ENCODE measurements at regions not wholly inside any gene's neighbourhood (a gene's known extent, or its start where the extent isn't known, plus 50 kb on each side); places are given as distances from the start of the nearest gene placed in this dataset.

DNA sequence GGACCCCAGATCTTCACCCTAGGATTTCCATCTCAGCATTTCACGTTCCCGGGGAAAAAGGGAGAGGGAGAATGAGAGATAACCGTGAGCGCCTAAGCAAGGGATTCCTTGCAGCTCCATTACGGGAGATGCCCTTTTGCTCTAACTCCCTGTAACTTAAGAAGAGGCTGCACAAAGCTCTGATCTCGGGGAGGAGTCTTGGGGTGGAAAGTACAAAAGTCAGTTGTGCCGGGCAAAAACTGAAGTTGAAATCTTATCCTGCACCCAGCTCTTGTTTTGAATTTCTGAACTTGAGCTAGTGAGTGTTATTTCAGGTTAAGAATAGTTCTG is 256.4 kb upstream of the SOX21 start:
- Histone ChIP-seq H3K4me3 (peak overlapping the region in 6 of 7 experiments; percentile 13 to 49 (median 30)), H3K27ac (peak overlapping the region in 1 of 21 experiments; percentile 37)

DNA sequence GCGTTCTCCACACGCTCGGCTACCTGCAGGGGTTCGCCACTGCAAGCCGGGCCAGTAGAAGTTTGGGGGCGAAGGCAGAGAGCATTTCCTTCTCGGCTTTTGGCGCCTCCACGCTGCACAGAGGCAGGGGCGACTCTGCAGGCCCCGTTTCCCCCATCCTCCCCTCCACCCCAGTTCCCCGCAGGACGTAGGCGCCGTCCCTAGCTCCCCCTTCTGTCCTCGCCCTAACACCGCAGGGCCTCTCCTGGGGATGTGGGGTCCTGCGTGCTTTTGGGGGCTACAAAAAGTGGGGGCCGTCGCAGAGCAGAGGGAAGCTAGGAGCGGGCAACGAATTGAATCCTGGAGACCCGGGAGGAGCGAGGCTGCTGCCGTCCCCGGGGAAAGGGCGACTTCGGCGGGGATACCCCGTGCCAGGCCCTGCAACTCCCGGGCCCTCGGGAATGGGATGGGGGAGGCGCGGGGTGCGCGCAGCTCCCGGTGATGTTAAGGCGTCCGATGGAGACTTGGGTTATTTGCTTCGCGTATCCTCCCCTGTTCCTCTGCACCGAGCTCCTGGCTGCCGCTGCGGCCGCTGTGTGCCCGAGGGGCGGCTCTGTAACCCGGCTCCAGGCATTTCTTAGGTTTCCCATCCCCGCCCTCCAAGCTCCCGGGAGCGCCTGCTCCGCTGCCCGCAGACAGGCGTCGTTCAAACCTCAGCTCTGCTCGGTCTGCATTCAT is 255.9 kb upstream of the SOX21 start:
- Histone ChIP-seq H3K27ac (peak overlapping the region in 10 of 21 experiments; percentile 1 to 42 (median 17)), H3K4me3 (peak overlapping the region; percentile 0 to 49 (median 29))

DNA sequence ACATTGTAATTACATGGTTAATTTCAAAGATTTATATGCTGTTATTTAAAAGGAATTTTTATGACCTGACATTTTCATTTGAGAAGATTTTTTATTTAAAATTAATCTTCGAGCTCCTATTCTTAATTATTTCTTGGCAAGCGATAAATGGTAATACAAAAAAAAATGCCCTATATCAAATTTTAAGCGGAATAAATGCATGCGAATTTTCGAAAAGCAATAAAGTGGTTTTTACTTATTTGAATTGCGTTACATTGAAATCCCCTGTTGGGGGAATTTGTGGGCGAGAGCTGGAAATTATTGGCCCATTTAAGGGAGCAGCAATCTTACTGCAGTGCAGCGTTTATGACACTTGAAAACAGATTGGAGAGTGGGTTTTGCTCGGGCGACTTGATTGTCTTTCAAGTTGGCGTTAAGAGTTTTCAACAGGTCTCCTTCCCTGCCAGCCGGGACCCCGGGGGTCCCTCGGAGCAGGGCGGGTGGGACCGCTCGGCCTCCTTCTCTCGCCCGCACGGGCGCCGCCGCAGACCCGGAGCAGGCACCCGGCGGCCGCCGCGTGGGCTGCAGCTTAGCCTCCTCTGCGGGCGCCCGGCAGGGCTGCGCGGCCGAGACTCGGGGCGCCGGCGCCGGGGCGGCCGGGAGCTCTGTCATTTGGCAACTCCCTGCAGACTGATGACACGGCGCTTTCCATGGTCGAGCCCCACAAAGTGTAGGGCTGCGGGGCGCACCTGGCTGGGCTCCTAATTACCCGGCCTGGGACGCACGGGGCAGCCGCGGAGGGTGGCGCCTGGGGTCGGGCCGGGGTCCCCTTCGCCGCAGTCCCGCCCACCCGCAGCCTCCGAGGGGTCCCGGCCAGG is 255.1 kb upstream of the SOX21 start:
- peak overlapping the region; percentile 0 to 49 (median 29) for H3K4me3 ChIP-seq
- H3K27ac ChIP-seq, result peak overlapping the region in 10 of 21 experiments; percentile 1 to 42 (median 17)

DNA sequence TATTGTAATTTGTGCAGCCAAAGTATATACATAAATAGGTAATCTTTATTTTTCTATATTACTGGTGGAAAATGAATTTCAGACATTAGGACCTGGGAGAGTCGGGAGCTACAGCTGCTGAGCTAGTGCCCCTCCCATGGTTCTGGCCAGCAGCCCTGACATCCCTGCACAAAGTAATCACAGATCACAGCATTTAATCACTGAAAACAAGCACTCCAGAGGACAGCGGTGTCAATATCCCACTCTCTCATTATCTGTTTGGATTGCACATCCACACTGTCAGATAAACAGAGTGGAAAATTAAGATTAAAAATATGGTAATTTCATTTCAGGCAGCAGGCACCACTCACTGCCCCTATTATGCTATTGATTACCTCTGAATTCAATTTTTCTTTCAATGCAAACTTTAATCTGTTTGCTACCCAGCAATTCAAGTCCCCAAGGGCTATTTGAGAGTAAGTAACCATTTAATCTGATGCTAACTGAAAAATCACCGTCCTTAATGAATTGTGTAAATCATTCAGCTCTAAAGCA is 254.1 kb upstream of the SOX21 start:
- Histone ChIP-seq H3K4me3 (no peak overlapping the region), H3K27ac (no peak overlapping the region)

DNA sequence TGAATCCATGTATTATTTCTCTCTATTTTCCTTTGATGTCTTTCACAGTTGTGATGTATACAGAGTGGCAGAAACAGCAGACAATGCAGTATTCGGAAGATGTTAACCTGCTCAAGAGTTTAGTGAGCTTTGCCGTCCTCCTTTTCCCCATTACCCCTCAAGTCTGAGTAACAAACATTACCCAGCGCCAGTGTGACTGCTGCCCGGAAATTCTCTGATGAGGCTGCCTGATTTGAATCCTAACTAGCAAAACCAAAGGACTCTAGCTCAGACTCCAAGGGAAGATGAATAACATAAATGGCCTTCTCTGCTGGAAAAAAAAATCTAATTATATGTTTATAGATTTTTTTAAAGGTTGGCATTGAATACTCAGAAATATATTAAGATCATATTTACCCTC is 247.3 kb upstream of the SOX21 start:
- H3K27ac ChIP-seq, result no peak overlapping the region

DNA sequence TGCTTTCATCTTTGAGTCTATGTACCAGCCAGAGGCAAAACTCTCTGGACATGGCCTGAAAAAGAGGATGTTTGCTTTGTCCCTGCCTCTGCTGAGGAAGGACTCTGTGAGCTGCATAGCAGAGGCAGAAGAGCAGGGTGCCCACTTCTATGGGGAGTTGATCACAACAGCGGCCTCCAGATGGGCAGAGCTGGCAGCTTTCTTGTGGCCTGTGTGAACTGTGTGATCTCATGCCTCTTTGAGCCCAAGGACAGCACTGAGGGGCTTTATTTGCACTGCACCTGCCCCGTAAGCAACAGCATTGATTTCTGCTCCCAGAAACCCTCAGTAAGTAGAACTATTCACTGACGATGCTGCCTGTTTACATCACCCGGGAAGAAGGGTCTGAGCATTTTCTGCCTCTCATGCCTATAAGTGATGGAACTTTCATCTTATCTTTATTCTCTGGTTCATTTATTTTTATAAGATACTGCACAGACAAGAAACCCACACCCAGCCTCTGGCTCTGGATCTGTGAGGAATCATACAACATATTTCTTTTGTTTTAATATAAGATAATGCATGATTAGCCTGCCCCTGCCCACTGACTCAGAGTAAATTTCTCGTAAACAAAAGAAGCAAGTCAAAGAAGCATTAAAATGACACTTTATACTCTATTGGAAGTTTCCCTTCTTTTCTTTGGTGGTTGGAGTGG is 244.2 kb upstream of the SOX21 start:
- no peak overlapping the region for H3K4me3 ChIP-seq
- no peak overlapping the region for H3K27ac ChIP-seq

More for the DNA sequence above, 247.3 kb upstream of the SOX21 start:
- H3K4me3 ChIP-seq, result no peak overlapping the region

DNA sequence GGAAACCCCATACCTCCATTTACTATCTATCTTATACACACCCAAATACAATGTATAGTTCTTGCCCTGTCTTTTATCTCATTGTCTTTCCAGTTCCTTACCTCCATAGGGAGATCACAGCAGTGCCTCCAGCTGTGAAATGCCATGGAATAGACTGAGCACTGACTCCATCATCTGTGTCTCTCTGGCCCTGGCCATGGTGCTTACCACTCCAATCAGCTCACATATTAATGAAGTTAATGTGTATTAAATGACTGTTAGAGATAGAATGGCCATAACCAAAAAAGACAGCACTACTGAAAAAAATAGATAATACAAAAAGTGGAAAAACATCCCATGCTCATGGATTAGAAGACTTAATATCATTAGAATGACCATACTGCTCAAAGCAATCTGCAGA is 240.4 kb upstream of the SOX21 start:
- H3K27ac ChIP-seq, result no peak overlapping the region
- H3K4me3 ChIP-seq, result no peak overlapping the region

DNA sequence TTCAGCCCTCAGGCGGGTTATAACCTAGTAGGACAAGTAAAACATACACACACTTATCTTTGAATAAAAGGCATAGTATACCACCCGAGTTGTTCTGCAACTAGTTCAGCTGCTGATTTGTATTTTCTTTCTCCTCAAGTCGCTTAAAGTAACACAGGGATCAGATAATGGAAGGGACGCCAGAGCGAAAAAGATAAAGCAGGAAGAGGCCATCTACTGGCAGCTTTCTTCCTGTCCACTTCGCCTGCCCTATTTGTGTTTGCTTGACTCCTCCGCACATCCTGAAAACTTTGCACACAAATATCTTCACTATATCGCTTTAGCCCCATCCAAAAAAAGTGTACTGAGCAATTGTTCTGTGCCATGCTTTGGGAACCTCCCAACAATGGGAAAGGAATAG is 238.0 kb upstream of the SOX21 start:
- no peak overlapping the region for H3K4me3 ChIP-seq
- no peak overlapping the region for H3K27ac ChIP-seq

DNA sequence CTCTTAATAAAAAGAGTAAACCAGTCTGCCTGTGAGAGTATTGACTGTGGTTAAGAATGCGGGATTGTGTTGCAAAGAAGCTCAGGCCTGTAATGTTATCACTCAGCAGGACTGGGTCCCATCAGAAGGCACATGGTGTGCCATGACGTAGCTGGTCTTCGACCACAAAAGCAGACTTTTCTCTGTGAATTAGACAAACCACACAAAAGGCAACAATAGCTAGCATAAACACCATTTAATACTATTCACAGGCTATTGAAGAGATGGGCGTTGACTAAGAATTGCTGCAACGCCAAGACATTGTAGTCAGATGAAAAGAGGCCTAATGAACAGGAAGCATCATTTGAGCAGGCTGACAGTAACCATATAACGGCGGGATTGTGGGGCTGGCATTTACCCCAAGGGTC is 235.6 kb upstream of the SOX21 start:
- Histone ChIP-seq H3K27ac (no peak overlapping the region), H3K4me3 (no peak overlapping the region)

DNA sequence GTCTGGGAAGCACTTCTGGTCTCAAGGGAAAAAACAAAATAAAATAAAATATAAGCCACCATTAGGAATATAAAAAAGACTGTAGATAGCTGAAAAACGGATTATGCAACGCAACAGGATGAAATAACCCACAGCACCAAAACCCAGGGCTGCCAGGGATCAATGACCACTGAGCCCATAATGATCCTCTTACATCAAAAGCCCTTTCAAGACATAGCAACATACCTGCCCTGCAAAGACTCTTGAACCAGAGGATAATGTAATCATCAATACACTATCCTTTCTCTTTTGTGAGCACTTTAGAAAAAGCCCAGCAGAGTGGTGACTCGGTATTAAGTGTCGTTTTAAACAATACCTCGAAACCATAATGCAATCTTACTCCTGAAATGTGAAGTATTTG is 235.0 kb upstream of the SOX21 start:
- H3K4me3 ChIP-seq, result no peak overlapping the region

DNA sequence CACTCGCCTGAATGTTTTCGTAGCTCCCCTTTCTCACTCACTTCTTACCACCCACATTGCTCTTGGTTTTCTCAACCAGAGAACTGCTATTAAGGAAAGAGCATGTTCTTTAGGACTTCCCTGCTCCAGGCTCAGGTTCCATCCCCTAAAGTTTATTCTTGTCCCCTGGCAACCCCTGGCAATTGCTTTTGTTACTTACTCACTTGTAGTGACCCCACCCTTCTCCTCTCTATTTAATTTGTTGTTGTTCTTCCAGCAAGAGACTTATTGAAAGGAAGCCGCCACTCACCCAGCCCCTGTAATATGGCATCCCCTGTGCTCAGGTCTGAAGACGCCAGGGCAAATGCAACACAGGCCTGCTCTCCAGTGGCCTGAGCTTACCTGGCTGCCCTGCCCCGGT is 233.7 kb upstream of the SOX21 start:
- Histone ChIP-seq H3K4me3 (no peak overlapping the region), H3K27ac (no peak overlapping the region)

More for the DNA sequence above, 235.0 kb upstream of the SOX21 start:
- H3K27ac ChIP-seq, result no peak overlapping the region

DNA sequence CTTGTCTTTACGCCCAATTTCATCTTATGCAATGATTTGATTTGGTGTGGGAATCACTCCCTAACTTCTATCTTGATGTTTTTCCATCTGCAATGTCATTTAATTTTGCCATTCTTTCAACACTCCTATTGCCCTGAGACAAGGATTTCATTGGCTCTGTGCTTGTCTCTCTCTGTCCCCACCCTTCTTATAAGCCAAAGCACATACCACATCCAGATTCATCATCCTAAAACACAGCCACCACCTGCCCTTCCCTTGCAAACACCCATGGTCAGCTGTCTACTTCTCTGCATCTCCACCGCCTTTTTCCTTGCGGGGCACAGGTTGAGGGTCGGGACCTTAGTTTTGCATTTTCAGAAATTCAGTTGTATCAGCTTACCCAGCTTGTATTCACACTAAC is 225.8 kb upstream of the SOX21 start:
- no peak overlapping the region for H3K4me3 ChIP-seq
- no peak overlapping the region for H3K27ac ChIP-seq

DNA sequence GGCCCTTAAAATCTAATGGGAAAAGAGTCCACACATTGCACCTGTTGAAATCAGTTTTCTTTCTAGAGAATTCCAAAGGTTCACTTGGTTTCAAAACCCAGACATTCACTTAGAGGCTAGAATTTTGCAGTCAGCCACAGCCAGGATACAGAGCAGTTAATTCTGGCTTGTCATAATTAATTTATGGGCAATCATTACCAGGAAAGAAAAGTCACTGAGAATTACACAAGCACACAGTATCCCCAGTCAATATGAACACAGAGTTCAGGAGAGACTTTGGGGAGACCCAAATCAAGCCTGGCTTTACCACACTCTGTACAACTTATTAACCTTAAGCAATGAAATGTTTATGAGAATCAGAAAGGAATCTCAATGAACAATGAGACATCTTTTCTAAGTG is 224.3 kb upstream of the SOX21 start:
- H3K27ac ChIP-seq, result no peak overlapping the region
- H3K4me3 ChIP-seq, result no peak overlapping the region

DNA sequence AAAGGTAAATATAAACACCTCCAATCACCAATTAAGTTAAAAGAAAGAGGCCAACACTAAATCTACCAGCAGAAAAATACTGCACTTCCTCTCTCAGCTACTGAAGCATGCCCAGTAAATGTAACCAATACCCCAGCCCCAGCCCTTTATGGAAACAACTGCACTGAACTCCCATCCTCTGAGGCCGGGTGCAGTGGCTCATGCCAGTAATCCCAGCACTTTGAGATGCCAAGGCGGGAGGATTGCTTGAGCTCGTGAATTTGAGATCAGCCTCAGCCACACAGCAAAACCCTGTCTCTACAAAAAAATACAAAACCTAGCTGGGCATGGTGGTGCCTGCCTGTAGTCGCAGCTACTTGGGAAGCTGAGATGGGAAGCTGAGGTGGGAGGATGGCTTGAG is 221.6 kb upstream of the SOX21 start:
- Histone ChIP-seq H3K27ac (no peak overlapping the region), H3K4me3 (no peak overlapping the region)

DNA sequence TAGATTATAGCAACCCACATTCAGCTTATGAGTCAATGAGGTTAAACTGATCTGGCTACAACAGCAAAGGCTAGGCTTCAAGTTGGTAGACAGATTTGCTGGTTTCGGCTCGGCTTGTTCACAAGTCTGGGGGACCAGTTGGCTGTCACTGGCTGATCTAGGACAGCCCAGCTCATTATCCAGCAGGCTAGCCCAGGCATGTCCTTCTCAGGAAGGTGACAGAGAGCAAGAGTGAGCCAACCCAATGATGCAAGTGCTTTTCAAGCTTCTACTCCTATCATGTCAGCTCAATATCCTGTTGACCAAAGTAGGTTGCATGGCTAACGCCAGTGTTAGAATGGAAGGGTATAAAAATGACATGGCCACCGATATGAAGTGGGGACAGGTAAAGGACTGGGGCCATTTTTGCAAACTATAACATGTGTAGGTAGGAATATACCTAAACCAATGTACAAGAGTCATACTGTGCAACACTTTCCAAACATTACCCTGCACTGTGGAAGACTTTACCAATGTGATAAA is 220.9 kb upstream of the SOX21 start:
- no peak overlapping the region for H3K27ac ChIP-seq
- H3K4me3 ChIP-seq, result no peak overlapping the region

DNA sequence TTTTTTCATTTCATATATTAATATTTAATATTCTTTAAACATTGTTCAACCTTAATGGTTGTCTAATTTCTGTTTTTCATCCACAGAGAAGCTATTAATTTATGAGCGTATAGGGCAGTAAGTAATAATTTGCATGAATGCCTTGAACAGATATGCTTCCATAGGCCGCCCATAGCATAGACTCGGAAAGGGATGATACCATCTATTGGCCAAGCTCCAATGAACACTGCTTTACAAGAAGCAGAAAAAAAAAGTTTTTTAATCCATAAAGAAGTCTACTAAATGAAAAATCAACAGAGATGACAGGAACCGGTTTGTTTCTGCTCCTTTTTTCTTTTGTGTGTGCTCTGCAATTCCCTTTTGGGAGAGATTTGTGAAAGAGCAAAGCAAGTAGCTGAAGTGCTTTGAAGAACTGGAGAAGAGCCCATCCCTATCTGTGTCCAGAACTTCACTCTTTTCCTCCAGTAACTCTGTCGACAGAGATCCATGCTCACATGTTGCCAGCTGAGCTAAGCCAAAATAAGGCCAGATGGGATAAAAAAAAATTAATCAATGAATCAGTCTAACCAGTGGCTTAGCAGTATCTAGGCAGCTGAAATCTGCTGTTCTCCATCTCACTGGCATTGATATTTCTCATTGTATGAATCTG is 215.9 kb upstream of the SOX21 start:
- Histone ChIP-seq H3K27ac (no peak overlapping the region), H3K4me3 (no peak overlapping the region)

DNA sequence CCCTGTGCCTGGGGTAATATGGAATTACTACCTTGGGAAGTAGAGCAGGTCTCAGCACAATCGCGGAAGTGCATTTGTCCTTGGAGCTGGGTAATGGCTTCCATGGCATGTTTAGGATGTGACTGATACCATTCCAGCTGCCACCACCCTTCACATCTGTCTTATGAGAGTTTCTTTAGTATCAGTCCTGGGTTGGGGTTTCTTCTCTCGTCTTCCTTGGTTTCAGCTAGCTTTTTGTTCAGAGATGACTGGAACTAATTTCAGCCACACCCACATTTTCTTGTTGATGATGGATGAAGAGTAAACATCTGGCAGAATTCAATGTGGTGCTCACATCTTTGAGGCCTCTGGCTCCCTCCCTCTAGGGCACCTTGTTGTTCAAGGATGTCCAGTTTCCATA is 212.9 kb upstream of the SOX21 start:
- Histone ChIP-seq H3K4me3 (no peak overlapping the region), H3K27ac (no peak overlapping the region)

DNA sequence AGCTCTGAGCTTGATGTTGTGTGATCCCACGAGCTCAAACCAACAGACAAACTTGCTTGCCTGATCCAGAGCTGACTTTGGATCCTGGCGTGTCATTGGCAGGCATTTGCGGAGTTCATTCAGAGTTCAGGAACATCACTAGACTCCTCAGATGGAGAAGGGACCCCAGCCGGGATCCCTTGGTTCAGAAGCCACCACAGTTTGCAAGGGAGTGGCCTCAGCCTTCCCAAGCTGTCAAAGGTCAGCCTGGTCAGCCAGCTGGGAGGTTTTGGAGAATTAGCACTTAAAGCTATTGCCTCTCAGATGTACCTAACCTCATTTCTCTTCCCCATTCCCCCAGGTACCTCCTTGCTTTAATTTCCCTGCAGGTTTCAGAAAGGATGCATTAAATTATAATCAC is 208.8 kb upstream of the SOX21 start:
- no peak overlapping the region for H3K27ac ChIP-seq
- H3K4me3 ChIP-seq, result no peak overlapping the region

DNA sequence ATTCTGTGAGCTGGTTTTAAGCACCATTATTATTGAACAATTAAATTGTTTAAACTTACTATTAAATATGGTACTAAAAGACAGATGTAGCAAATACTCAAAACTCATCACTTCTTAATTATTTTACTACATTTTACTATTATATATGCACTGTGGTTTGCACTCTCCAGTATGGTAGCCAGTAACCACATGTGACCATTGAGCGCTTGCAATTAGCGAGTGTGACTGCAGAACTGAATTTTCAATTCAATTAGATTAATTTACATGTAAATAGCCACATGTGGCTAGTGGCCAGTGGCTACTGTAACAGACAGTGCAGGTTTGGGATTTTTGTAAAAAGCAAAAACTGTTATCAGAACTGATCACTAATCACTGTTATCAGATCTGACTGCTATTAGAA is 208.2 kb upstream of the SOX21 start:
- Histone ChIP-seq H3K4me3 (no peak overlapping the region), H3K27ac (no peak overlapping the region)

DNA sequence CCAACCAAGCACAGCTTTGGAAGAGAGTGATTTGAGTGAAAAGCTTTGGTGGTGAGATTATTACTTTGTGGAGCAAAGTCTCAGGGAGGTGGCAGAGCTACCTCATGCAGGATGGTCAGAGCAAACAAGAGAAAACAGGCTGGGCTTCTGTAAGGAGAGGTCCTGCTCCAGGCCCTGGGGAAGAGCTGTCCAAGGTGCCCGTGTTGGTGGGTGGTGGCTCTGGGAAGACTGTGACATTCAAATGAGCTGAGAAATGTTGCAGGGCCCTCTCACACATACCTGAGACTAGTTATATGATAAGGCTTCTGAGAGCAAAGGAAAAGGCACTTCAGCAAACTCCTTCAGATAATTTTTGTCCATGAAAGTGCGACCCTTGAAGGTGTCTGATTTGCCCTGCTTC is 205.5 kb upstream of the SOX21 start:
- no peak overlapping the region for H3K27ac ChIP-seq
- no peak overlapping the region for H3K4me3 ChIP-seq

Data from skin epidermis (tissue), 12 donors.